WTC11 (cell line): ENCODE measurements at regions not wholly inside any gene's neighbourhood (a gene's known extent, or its start where the extent isn't known, plus 50 kb on each side); places are given as distances from the start of the nearest gene placed in this dataset.

ENCODE experiments used
- ATAC-seq: fragments of 200-7000 bp; cut with Tn5 transposase; 2 replicates; pipeline ENCODE4 v1.10.0; 2021; ENCODE audit warnings: mild to moderate bottlenecking, moderate library complexity
- CTCF ChIA-PET: fragments of 300-600 bp; sonication (Branson Sonifier 250); formaldehyde crosslinking; loops from one replicate; lab custom pipeline; 2021; ENCODE audit warnings: antibody characterized with exemption; lab: Charles Lee
- POLR2A ChIA-PET: fragments of 350-600 bp; sonication (Branson Sonifier 250); formaldehyde crosslinking; loops from one replicate; lab custom pipeline; 2021; ENCODE audit warnings: antibody characterized with exemption; lab: Charles Lee
- DNase-seq: peaks from one replicate; pipeline ENCODE4 v3.0.0; 2021; ENCODE audit warnings: low spot score
- H3K27ac Mint-ChIP-seq: 2 replicates; pipeline ENCODE4 v1.8.0; 2021; ENCODE audit warnings: mixed read lengths
- H3K27me3 Mint-ChIP-seq: 2 replicates; pipeline ENCODE4 v1.8.0; 2021; ENCODE audit warnings: low read depth, mild to moderate bottlenecking, moderate library complexity, mixed read lengths
- H3K36me3 Mint-ChIP-seq: 2 replicates; pipeline ENCODE4 v1.8.0; 2021; ENCODE audit warnings: mixed read lengths
- H3K4me1 Mint-ChIP-seq: 2 replicates; pipeline ENCODE4 v1.8.0; 2022; ENCODE audit warnings: mixed read lengths
- H3K4me3 Mint-ChIP-seq: 2 replicates; pipeline ENCODE4 v1.8.0; 2021; ENCODE audit warnings: mild to moderate bottlenecking, moderate library complexity, mixed read lengths
- H3K9me3 Mint-ChIP-seq: 2 replicates; pipeline ENCODE4 v1.8.0; 2021; ENCODE audit warnings: mixed read lengths
- CBFB ChIP-seq: sonication (generic); formaldehyde crosslinking; IDR thresholded peaks from 2 replicates; pipeline ENCODE4 v1.8.1; 2022; ENCODE audit warnings: mild to moderate bottlenecking, low read depth, missing genetic modification reagents
- CDX4 ChIP-seq: fragments of 250-450 bp; sonication (Bioruptor Pico); IDR thresholded peaks from 2 replicates; pipeline ENCODE4 v1.9.0; 2021; ENCODE audit warnings: moderate library complexity, mild to moderate bottlenecking, inconsistent platforms, borderline replicate concordance
- CREB1 ChIP-seq: sonication (generic); formaldehyde crosslinking; IDR thresholded peaks from 2 replicates; pipeline ENCODE4 v1.8.0; 2023; ENCODE audit warnings: mild to moderate bottlenecking, missing genetic modification reagents
- EMX1 ChIP-seq: fragments of 250-450 bp; sonication (Bioruptor Pico); IDR thresholded peaks from 2 replicates; pipeline ENCODE4 v1.8.0; 2021; ENCODE audit warnings: mild to moderate bottlenecking
- ETV6 ChIP-seq: sonication (generic); formaldehyde crosslinking; IDR thresholded peaks from 2 replicates; pipeline ENCODE4 v1.8.1; 2022; ENCODE audit warnings: mild to moderate bottlenecking, missing genetic modification reagents
- GTF2I ChIP-seq: fragments of 250-450 bp; sonication (Bioruptor Pico); conservative IDR thresholded peaks from 2 replicates; pipeline ENCODE4 v1.4.0; 2021; ENCODE audit warnings: mild to moderate bottlenecking
- IRF1 ChIP-seq: sonication (generic); formaldehyde crosslinking; IDR thresholded peaks from 2 replicates; pipeline ENCODE4 v1.8.0; 2023; ENCODE audit warnings: missing genetic modification reagents
- IRF2 ChIP-seq: sonication (generic); formaldehyde crosslinking; IDR thresholded peaks from 2 replicates; pipeline ENCODE4 v1.8.0; 2022; ENCODE audit warnings: low read depth, missing genetic modification reagents, borderline replicate concordance
- KAT7 ChIP-seq: sonication (generic); formaldehyde crosslinking; IDR thresholded peaks from 2 replicates; pipeline ENCODE4 v1.8.1; 2023; ENCODE audit warnings: missing genetic modification reagents, mild to moderate bottlenecking, borderline replicate concordance
- MXD4 ChIP-seq: fragments of 250-450 bp; sonication (Bioruptor Pico); IDR thresholded peaks from 2 replicates; pipeline ENCODE4 v1.8.0; 2021; ENCODE audit warnings: mild to moderate bottlenecking, moderate library complexity, borderline replicate concordance
- NR1H2 ChIP-seq: sonication (generic); formaldehyde crosslinking; IDR thresholded peaks from 2 replicates; pipeline ENCODE4 v1.9.0; 2021; ENCODE audit warnings: mild to moderate bottlenecking, moderate library complexity, missing genetic modification reagents
- RELA ChIP-seq: sonication (generic); formaldehyde crosslinking; IDR thresholded peaks from 2 replicates; pipeline ENCODE4 v1.8.1; 2022; ENCODE audit warnings: missing genetic modification reagents, mild to moderate bottlenecking, borderline replicate concordance
- SP1 ChIP-seq: sonication (generic); formaldehyde crosslinking; conservative IDR thresholded peaks from 2 replicates; pipeline ENCODE4 v1.8.1; 2022; ENCODE audit warnings: missing genetic modification reagents
- TCF7 ChIP-seq: sonication (generic); formaldehyde crosslinking; IDR thresholded peaks from 2 replicates; pipeline ENCODE4 v1.8.0; 2022; ENCODE audit warnings: mild to moderate bottlenecking, low read depth, missing genetic modification reagents, moderate library complexity
- ZBTB21 ChIP-seq: sonication (generic); formaldehyde crosslinking; IDR thresholded peaks from 2 replicates; pipeline ENCODE4 v1.8.1; 2023; ENCODE audit warnings: mild to moderate bottlenecking, missing genetic modification reagents, borderline replicate concordance
- ZNF121 ChIP-seq: sonication (generic); formaldehyde crosslinking; IDR thresholded peaks from 2 replicates; pipeline ENCODE4 v1.8.0; 2023; ENCODE audit warnings: missing genetic modification reagents
- ZNF219 ChIP-seq: sonication (generic); formaldehyde crosslinking; IDR thresholded peaks from 2 replicates; pipeline ENCODE4 v1.8.0; 2023; ENCODE audit warnings: missing genetic modification reagents, mild to moderate bottlenecking, borderline replicate concordance
- ZNF425 ChIP-seq: fragments of 250-450 bp; sonication (Bioruptor Pico); conservative IDR thresholded peaks from 2 replicates; pipeline ENCODE4 v1.9.0; 2021; ENCODE audit warnings: mild to moderate bottlenecking
- ZSCAN18 ChIP-seq: fragments of 250-450 bp; sonication (Bioruptor Pico); IDR thresholded peaks from 2 replicates; pipeline ENCODE4 v2.1.2; 2022; ENCODE audit warnings: mild to moderate bottlenecking, moderate library complexity

- CTCF ChIA-PET: no interaction called here
- H3K9me3 Mint-ChIP-seq: peaks cover 21% of the 10 kb centered on the region
These were observed 945.5 kb upstream of the AGA start for GRCh38 chr4:178387756-178388155.

GRCh38 chr4:178395798-178396197 is 953.6 kb upstream of the AGA start:
- peaks cover 37% of the 10 kb centered on the region for H3K9me3 Mint-ChIP-seq

More at GRCh38 chr4:178387756-178388155, 945.5 kb upstream of the AGA start:
- TF ChIP-seq EMX1 (no peak), CREB1 (no peak), MXD4 (no peak), CDX4 (CRISPR knock-in tag) (no peak), NR1H2 (CRISPR knock-in tag) (no peak), ETV6 (CRISPR knock-in tag) (no peak), TCF7 (CRISPR knock-in tag) (no peak), ZNF121 (CRISPR knock-in tag) (no peak)
- no peaks in the 10 kb centered on the region for H3K27me3 Mint-ChIP-seq
- H3K4me3 Mint-ChIP-seq: no peak overlapping the region
- no peaks in the 10 kb centered on the region for H3K36me3 Mint-ChIP-seq
- DNase-seq (no peak), ATAC-seq (no peak)
- H3K27ac Mint-ChIP-seq: no peak overlapping the region
- no peaks in the 10 kb centered on the region for H3K4me1 Mint-ChIP-seq
- POLR2A ChIA-PET: no interaction called here

GRCh38 chr4:178412455-178412854 is 970.2 kb upstream of the AGA start:
- H3K4me1 Mint-ChIP-seq: peaks cover 17% of the 10 kb centered on the region
- no peak for DNase-seq
- ATAC-seq: no peak
- CTCF ChIA-PET: no interaction called here
- POLR2A ChIA-PET: no interaction called here
- no peak overlapping the region for H3K4me3 Mint-ChIP-seq
- H3K36me3 Mint-ChIP-seq: no peaks in the 10 kb centered on the region
- H3K9me3 Mint-ChIP-seq: peaks cover 5% of the 10 kb centered on the region
- no peak for TF ChIP-seq KAT7 (CRISPR knock-in tag)
- TF ChIP-seq IRF1 (CRISPR knock-in tag): no peak
- no peak for TF ChIP-seq CBFB (CRISPR knock-in tag)
- no peaks in the 10 kb centered on the region for H3K27me3 Mint-ChIP-seq
- no peak overlapping the region for H3K27ac Mint-ChIP-seq

More at GRCh38 chr4:178395798-178396197, 953.6 kb upstream of the AGA start:
- H3K27me3 Mint-ChIP-seq: no peaks in the 10 kb centered on the region; the same call in 1 of the 2 replicates
- CTCF ChIA-PET: no interaction called here
- POLR2A ChIA-PET: no interaction called here
- DNase-seq: no peak
- no peak overlapping the region for H3K4me3 Mint-ChIP-seq
- TF ChIP-seq RELA (CRISPR knock-in tag) (no peak), ZBTB21 (CRISPR knock-in tag) (no peak), IRF2 (CRISPR knock-in tag) (no peak)
- no peaks in the 10 kb centered on the region for H3K4me1 Mint-ChIP-seq
- no peak for ATAC-seq
- peaks cover 12% of the 10 kb centered on the region for H3K36me3 Mint-ChIP-seq
- H3K27ac Mint-ChIP-seq: no peak overlapping the region

GRCh38 chr4:178414042-178414441 is 971.8 kb upstream of the AGA start:
- ChIA-PET CTCF (no interaction called here), POLR2A (no interaction called here)
- Mint-ChIP-seq H3K9me3 (no peaks in the 10 kb centered on the region), H3K4me3 (no peak overlapping the region), H3K4me1 (peaks cover 17% of the 10 kb centered on the region), H3K36me3 (no peaks in the 10 kb centered on the region), H3K27ac (no peak overlapping the region), H3K27me3 (no peaks in the 10 kb centered on the region)
- DNase-seq (no peak), ATAC-seq (no peak)
- TF ChIP-seq RELA (CRISPR knock-in tag): no peak
- TF ChIP-seq IRF1 (CRISPR knock-in tag): no peak
- no peak for TF ChIP-seq GTF2I (CRISPR knock-in tag)

GRCh38 chr4:178414881-178415446 is 972.7 kb upstream of the AGA start:
- H3K27me3 Mint-ChIP-seq: no peaks in the 10 kb centered on the region
- ATAC-seq (0 out of 2 replicates have a peak, but pooled peaks have one; percentile 36), DNase-seq (no peak)
- no peak overlapping the region for H3K27ac Mint-ChIP-seq
- peaks cover 17% of the 10 kb centered on the region for H3K4me1 Mint-ChIP-seq
- H3K36me3 Mint-ChIP-seq: no peaks in the 10 kb centered on the region
- no peak overlapping the region for H3K4me3 Mint-ChIP-seq
- ChIA-PET CTCF (no interaction called here), POLR2A (no interaction called here)
- H3K9me3 Mint-ChIP-seq: no peaks in the 10 kb centered on the region
- no peak for TF ChIP-seq GTF2I (CRISPR knock-in tag)
- no peak for TF ChIP-seq ZNF219 (CRISPR knock-in tag)
- no peak for TF ChIP-seq ZNF425 (CRISPR knock-in tag)
- TF ChIP-seq ZSCAN18: no peak
- TF ChIP-seq IRF1 (CRISPR knock-in tag): no peak
- TF ChIP-seq SP1 (CRISPR knock-in tag): no peak
